Keratinocyte (primary cell): ENCODE measurements at regions not wholly inside any gene's neighbourhood (a gene's known extent, or its start where the extent isn't known, plus 50 kb on each side); places are given as distances from the start of the nearest gene placed in this dataset.

Source experiments
- DNase-seq: peaks from one replicate; pipeline ENCODE4 v3.0.0-alpha.2; 2011; ENCODE audit warnings: low read depth, missing footprints, low spot score
- FAIRE-seq: peaks from 2 replicates; lab custom pipeline; 2011; peaks lifted over from hg19 to GRCh38; lab: Jason Lieb, UNC
- H2AFZ ChIP-seq: 2 replicates; pipeline ENCODE4 v1.6.0; 2012; ENCODE audit warnings: low read length, control low read depth, inconsistent platforms; ENCODE audit not compliant: control insufficient read depth
- H3K27ac ChIP-seq: 2 replicates; pipeline ENCODE4 v1.5.1; 2011; ENCODE audit warnings: low read length; ENCODE audit not compliant: control insufficient read depth, insufficient read depth
- H3K27me3 ChIP-seq: 3 replicates; pipeline ENCODE4 v1.6.0; 2011; ENCODE audit warnings: low read length; ENCODE audit not compliant: control insufficient read depth, insufficient read depth; ENCODE audit errors: extremely low read depth
- H3K36me3 ChIP-seq, 2 experiments: 2 replicates in 1 of 2; 3 replicates in 1 of 2; pipeline ENCODE4 v1.5.1; 2011; ENCODE audit warnings: low read length in 2 of 2, mild to moderate bottlenecking in 1 of 2; ENCODE audit not compliant: control insufficient read depth in 2 of 2, insufficient read depth in 2 of 2; ENCODE audit errors: extremely low read depth in 1 of 2
- H3K4me1 ChIP-seq: 3 replicates; pipeline ENCODE4 v1.5.1; 2011; ENCODE audit warnings: low read length; ENCODE audit not compliant: control insufficient read depth, insufficient read depth; ENCODE audit errors: extremely low read depth
- H3K4me2 ChIP-seq: 3 replicates; pipeline ENCODE4 v1.6.0; 2011; ENCODE audit warnings: low read depth, low read length; ENCODE audit not compliant: control insufficient read depth, insufficient read depth; ENCODE audit errors: extremely low read depth
- H3K4me3 ChIP-seq, 3 experiments: fragments of 200-600 bp in 1 of 3; sonication (generic) in 1 of 3; 2 replicates in 2 of 3; 3 replicates in 1 of 3; pipeline ENCODE4 v1.5.1; 2011 to 2016; ENCODE audit warnings: low read length in 3 of 3, mild to moderate bottlenecking in 3 of 3, control low read depth in 2 of 3, inconsistent platforms in 1 of 3, low read depth in 1 of 3, mixed read lengths in 1 of 3, mixed run types in 1 of 3, moderate library complexity in 1 of 3; ENCODE audit not compliant: control insufficient read depth in 2 of 3, insufficient read depth in 2 of 3; ENCODE audit errors: extremely low read depth in 1 of 3
- H3K79me2 ChIP-seq: 2 replicates; pipeline ENCODE4 v1.6.0; 2012; ENCODE audit warnings: low read length; ENCODE audit not compliant: control insufficient read depth, insufficient read depth
- H3K9ac ChIP-seq: 3 replicates; pipeline ENCODE4 v1.6.0; 2011; ENCODE audit warnings: low read length; ENCODE audit not compliant: control insufficient read depth, insufficient read depth; ENCODE audit errors: extremely low read depth
- H3K9me1 ChIP-seq: 3 replicates; pipeline ENCODE4 v1.6.0; 2011; ENCODE audit warnings: low read length; ENCODE audit not compliant: control insufficient read depth, insufficient read depth; ENCODE audit errors: extremely low read depth
- H3K9me3 ChIP-seq: 2 replicates; pipeline ENCODE4 v1.5.1; 2012; ENCODE audit warnings: low read depth, low read length; ENCODE audit not compliant: control insufficient read depth
- H4K20me1 ChIP-seq: 3 replicates; pipeline ENCODE4 v1.6.0; 2011; ENCODE audit warnings: low read length; ENCODE audit not compliant: control insufficient read depth, insufficient read depth; ENCODE audit errors: extremely low read depth
- CTCF ChIP-seq, 3 experiments: IDR thresholded peaks in 1 of 3; conservative IDR thresholded peaks in 1 of 3; optimal IDR thresholded peaks in 1 of 3; 2 replicates in 2 of 3; 3 replicates in 1 of 3; pipeline versions ENCODE3 to v1.5.1; 2011; ENCODE audit warnings: low read length in 3 of 3, mild to moderate bottlenecking in 3 of 3, moderate library complexity in 2 of 3, control low read depth in 1 of 3, inconsistent platforms in 1 of 3; ENCODE audit not compliant: insufficient read depth in 2 of 3; ENCODE audit errors: extremely low read depth in 1 of 3
- EZH2 ChIP-seq: IDR thresholded peaks from one replicate; pipeline ENCODE4 v1.6.1; 2012; ENCODE audit warnings: inconsistent platforms, mild to moderate bottlenecking, low read length, moderate library complexity
- dilution Hi-C: fragments of 300-500 bp; cut with MboI; formaldehyde crosslinking; loops from one replicate; pipeline ENCODE4 v1.7.0; 2020; ENCODE audit warnings: low sequenced_read_pairs; ENCODE audit not compliant: extremely low pct_ligation_motif_present

GRCh38 chr19:30968210-30968609 is 381.0 kb downstream of the TSHZ3 start:
- no peaks in the 10 kb centered on the region for H3K79me2 ChIP-seq
- H4K20me1 ChIP-seq = no peaks in the 10 kb centered on the region
- no peaks in the 10 kb centered on the region for H3K36me3 ChIP-seq
- H3K9ac ChIP-seq = no peak overlapping the region
- DNase-seq = no peak
- no peaks in the 10 kb centered on the region for H3K9me1 ChIP-seq
- FAIRE-seq = no peak
- no peak overlapping the region for H3K4me2 ChIP-seq
- TF ChIP-seq CTCF (optimal IDR thresholded peaks at IDR 0.05 in 1 of 3, IDR thresholded peaks at IDR 0.05 in 1 of 3, conservative IDR thresholded peaks at IDR 0.05 in 1 of 3; ENCODE audit: extremely low read depth in 1 of 3, insufficient read depth in 2 of 3, low read length in 3 of 3) (no peak), EZH2 (no peak)
- no peaks in the 10 kb centered on the region for H3K4me1 ChIP-seq
- no peak overlapping the region for H3K4me3 ChIP-seq
- no peaks in the 10 kb centered on the region for H3K27me3 ChIP-seq
- dilution Hi-C loops = no loop called here
- H3K9me3 ChIP-seq = no peaks in the 10 kb centered on the region
- H2AFZ ChIP-seq = no peak overlapping the region
- no peak overlapping the region for H3K27ac ChIP-seq

GRCh38 chr19:30966486-30966885 is 382.8 kb downstream of the TSHZ3 start:
- FAIRE-seq = no peak
- H3K27me3 ChIP-seq = no peaks in the 10 kb centered on the region
- no peak overlapping the region for H3K27ac ChIP-seq
- no peaks in the 10 kb centered on the region for H4K20me1 ChIP-seq
- H2AFZ ChIP-seq = no peak overlapping the region
- DNase-seq = no peak
- H3K9me1 ChIP-seq = no peaks in the 10 kb centered on the region
- H3K4me2 ChIP-seq = no peak overlapping the region
- H3K9me3 ChIP-seq = no peaks in the 10 kb centered on the region
- no peaks in the 10 kb centered on the region for H3K36me3 ChIP-seq
- H3K79me2 ChIP-seq = no peaks in the 10 kb centered on the region
- dilution Hi-C loops = no loop called here
- no peaks in the 10 kb centered on the region for H3K4me1 ChIP-seq
- H3K9ac ChIP-seq = no peak overlapping the region
- no peak for TF ChIP-seq EZH2
- no peak for TF ChIP-seq CTCF (optimal IDR thresholded peaks at IDR 0.05 in 1 of 3, IDR thresholded peaks at IDR 0.05 in 1 of 3, conservative IDR thresholded peaks at IDR 0.05 in 1 of 3; ENCODE audit: extremely low read depth in 1 of 3, insufficient read depth in 2 of 3, low read length in 3 of 3)
- no peak overlapping the region for H3K4me3 ChIP-seq
